Activated CD4-positive, alpha-beta T cell treated with anti-CD3 and anti-CD28 coated beads for 36 hours (primary cell): ENCODE measurements at regions not wholly inside any gene's neighbourhood (a gene's known extent, or its start where the extent isn't known, plus 50 kb on each side); places are given as distances from the start of the nearest gene placed in this dataset.

ENCODE experiments used
- ATAC-seq: fragments of 200-7000 bp; cut with Tn5 transposase; one replicate; pipeline ENCODE4 v1.10.0; 2021; ENCODE audit warnings: mild to moderate bottlenecking, moderate library complexity
- CTCF ChIA-PET: fragments of 350-600 bp; sonication (Branson Sonifier 250); formaldehyde crosslinking; loops from one replicate; lab custom pipeline; 2021; ENCODE audit warnings: antibody characterized with exemption; lab: Charles Lee
- POLR2A ChIA-PET: fragments of 350-600 bp; sonication (Branson Sonifier 250); formaldehyde crosslinking; loops from one replicate; lab custom pipeline; 2021; ENCODE audit warnings: antibody characterized with exemption, inconsistent platforms; lab: Charles Lee
- DNase-seq: peaks from one replicate; pipeline ENCODE4 v3.0.0-alpha.2; 2020
- H3K27ac Mint-ChIP-seq: one replicate; pipeline ENCODE4 v1.8.0; 2021; ENCODE audit warnings: mixed read lengths
- H3K27me3 Mint-ChIP-seq: one replicate; pipeline ENCODE4 v1.8.0; 2021; ENCODE audit warnings: mixed read lengths
- H3K36me3 Mint-ChIP-seq: one replicate; pipeline ENCODE4 v1.8.0; 2021; ENCODE audit warnings: low read depth, mixed read lengths
- H3K4me1 Mint-ChIP-seq: one replicate; pipeline ENCODE4 v1.8.0; 2021; ENCODE audit warnings: mixed read lengths
- H3K4me3 Mint-ChIP-seq: one replicate; pipeline ENCODE4 v1.8.0; 2021; ENCODE audit warnings: mild to moderate bottlenecking, moderate library complexity, mixed read lengths
- H3K9me3 Mint-ChIP-seq: one replicate; pipeline ENCODE4 v1.8.0; 2021; ENCODE audit warnings: low read depth, mixed read lengths
- intact Hi-C, 2 experiments: fragments of 100-400 bp; cut with DNase I in 1 of 2; cut with micrococcal nuclease in 1 of 2; formaldehyde crosslinking; loops; one replicate each; pipeline versions ENCODE4 v1.14.2 to v1.15.1; 2022 to 2024; cut with DNase I, micrococcal nuclease

DNA sequence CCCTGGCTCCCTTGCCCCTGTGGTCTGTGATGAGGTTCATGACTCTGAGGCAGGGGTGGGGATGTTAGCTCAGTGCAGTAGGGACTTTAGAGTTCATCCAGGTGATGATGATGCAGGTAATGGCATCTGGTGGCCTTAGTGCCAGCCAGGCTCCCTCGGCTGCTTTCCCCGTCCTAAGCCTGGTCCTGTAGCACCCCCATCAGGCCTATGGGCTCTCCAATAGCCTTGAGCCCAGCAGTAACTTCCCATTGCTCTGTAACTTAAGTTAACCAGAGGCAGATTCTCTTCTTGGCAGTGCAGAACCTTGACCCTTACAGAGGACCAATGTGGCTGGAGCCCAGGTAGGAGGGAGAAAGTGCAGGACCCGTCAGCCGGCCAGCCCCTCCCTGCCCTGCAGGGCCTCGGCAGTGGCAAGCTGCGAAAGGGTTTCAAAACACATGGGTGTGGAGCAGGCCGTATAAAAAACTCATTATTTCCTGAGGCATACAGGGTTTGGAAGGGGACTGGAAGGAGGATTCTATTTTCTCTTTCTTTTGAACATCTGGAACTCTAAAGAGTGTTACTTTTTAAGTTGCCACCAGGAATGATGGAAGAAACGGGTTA is 406.9 kb downstream of the CDH26 start:
- POLR2A ChIA-PET = no interaction called here
- no peak overlapping the region for H3K4me3 Mint-ChIP-seq
- no peak for ATAC-seq

DNA sequence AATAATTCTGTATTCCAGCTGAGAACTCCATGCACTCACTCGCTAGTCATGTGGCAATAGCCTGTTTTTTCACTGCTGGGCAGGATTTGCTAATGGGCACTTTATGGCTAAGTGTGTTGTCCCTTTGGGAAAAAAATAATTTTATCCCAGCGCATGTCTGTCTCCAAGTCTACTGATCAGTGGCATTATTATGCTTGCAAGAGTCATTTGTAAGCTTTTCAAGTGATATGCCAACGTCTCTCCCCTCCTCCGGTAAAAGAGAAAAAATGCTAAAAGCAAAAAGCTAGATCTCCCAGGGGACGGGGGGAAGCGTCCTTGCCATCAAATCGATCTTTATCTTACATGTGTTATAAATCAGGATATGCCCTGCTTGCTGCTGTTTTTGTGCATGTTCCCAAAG is 407.7 kb downstream of the CDH26 start:
- ATAC-seq = no peak
- POLR2A ChIA-PET = interaction anchor here (0.6 kb wide), 1 partner anchor 354 kb away, joined by 3 read pairs; no protein-coding TSS in a partner anchor
- no peaks in the 10 kb centered on the region for H3K36me3 Mint-ChIP-seq
- H3K9me3 Mint-ChIP-seq = no peaks in the 10 kb centered on the region
- CTCF ChIA-PET = interaction anchor here (0.6 kb wide), 1 partner anchor 103 kb away, joined by 3 read pairs; no protein-coding TSS in a partner anchor
- no peak for DNase-seq
- intact Hi-C loops = no loop called here
- no peak overlapping the region for H3K27ac Mint-ChIP-seq
- no peak overlapping the region for H3K4me3 Mint-ChIP-seq
- no peaks in the 10 kb centered on the region for H3K4me1 Mint-ChIP-seq
- no peaks in the 10 kb centered on the region for H3K27me3 Mint-ChIP-seq

More for the DNA sequence above, 406.9 kb downstream of the CDH26 start:
- CTCF ChIA-PET = interaction anchor here (0.6 kb wide), 1 partner anchor 103 kb away, joined by 3 read pairs; no protein-coding TSS in a partner anchor
- intact Hi-C loops = no loop called here
- Mint-ChIP-seq H3K27ac (no peak overlapping the region), H3K4me1 (no peaks in the 10 kb centered on the region), H3K36me3 (no peaks in the 10 kb centered on the region), H3K27me3 (no peaks in the 10 kb centered on the region), H3K9me3 (no peaks in the 10 kb centered on the region)
- DNase-seq = peak; percentile 10

DNA sequence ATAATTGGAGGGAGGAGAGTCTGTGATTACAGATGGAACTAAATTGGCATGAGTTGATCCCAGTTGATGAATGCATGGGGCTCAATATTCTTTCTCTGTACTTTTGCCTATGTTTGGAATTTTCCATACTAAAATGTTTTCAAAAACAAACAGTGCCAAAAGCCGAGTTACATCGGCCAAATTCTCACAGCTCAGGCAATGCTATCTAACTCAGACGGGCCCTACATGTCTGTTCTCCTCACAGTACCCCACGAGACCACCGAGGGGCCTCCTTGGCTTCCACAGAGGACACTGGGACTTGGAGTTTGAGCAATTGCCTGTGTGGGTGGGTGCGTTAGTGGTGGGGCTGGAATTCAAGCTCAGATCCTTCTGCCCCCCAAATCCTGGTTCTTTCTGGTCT is 413.2 kb downstream of the CDH26 start:
- no peak overlapping the region for H3K27ac Mint-ChIP-seq
- intact Hi-C loops = no loop called here
- peaks cover 11% of the 10 kb centered on the region for H3K27me3 Mint-ChIP-seq
- H3K36me3 Mint-ChIP-seq = no peaks in the 10 kb centered on the region
- no peak for DNase-seq
- no peaks in the 10 kb centered on the region for H3K9me3 Mint-ChIP-seq
- no peak overlapping the region for H3K4me3 Mint-ChIP-seq
- CTCF ChIA-PET = no interaction called here
- POLR2A ChIA-PET = no interaction called here
- ATAC-seq = no peak
- H3K4me1 Mint-ChIP-seq = no peaks in the 10 kb centered on the region

GRCh38 chr20:60372275-60372674 is 414.1 kb downstream of the CDH26 start:
- Mint-ChIP-seq H3K4me3 (no peak overlapping the region), H3K9me3 (no peaks in the 10 kb centered on the region)
- CTCF ChIA-PET = interaction anchor here (0.7 kb wide), 1 partner anchor 332 kb away, joined by 3 read pairs; no protein-coding TSS in a partner anchor

DNA sequence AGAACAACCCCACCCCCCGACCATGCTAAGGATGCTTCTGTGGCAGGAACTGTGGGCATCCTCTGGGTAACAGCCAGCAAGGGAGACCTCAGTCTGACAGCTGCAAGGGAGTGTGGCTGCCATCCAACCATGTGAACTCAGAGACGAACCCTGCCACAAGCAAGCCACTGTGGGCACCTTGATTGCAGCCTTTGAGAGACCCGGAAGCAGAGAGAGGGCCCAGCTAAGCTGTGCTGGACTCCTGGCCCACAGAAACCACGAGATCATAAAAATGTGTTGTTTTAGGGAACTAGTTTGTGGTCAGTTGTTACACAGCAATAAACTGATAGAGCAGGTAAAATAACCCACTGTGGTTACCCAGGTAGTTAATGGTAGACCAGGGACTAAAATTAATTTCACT is 414.6 kb downstream of the CDH26 start:
- no peak overlapping the region for H3K27ac Mint-ChIP-seq
- H3K9me3 Mint-ChIP-seq = no peaks in the 10 kb centered on the region
- no peaks in the 10 kb centered on the region for H3K36me3 Mint-ChIP-seq
- ChIA-PET CTCF (interaction anchor here (0.7 kb wide), 1 partner anchor 331 kb away, joined by 3 read pairs; no protein-coding TSS in a partner anchor), POLR2A (no interaction called here)
- H3K27me3 Mint-ChIP-seq = peaks cover 17% of the 10 kb centered on the region
- no peaks in the 10 kb centered on the region for H3K4me1 Mint-ChIP-seq
- ATAC-seq (no peak), DNase-seq (no peak)
- intact Hi-C loops = no loop called here
- no peak overlapping the region for H3K4me3 Mint-ChIP-seq

More at GRCh38 chr20:60372275-60372674, 414.1 kb downstream of the CDH26 start:
- H3K4me1 Mint-ChIP-seq = no peaks in the 10 kb centered on the region
- peaks cover 17% of the 10 kb centered on the region for H3K27me3 Mint-ChIP-seq
- no peak for DNase-seq
- POLR2A ChIA-PET = no interaction called here
- no peak for ATAC-seq
- no peak overlapping the region for H3K27ac Mint-ChIP-seq
- no peaks in the 10 kb centered on the region for H3K36me3 Mint-ChIP-seq
- intact Hi-C loops = no loop called here

DNA sequence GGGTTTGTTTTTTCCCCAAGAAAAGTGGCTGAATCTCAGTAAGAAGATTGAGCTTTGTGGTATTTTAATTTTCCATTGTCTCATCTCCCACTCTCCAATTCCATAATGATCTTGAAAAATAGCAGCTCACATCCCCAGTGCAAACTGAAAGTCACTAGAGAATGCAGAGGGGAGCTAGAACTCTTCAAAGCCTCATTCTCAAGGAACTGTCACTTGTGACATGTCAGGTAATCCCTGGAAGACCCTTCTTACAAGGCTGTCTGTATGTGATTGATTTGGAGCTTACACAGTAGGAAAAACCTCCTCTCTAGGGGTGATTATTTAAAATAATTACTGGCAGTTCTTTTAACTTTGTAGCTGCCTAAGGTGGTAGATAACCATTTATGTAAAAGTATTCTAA is 420.4 kb downstream of the CDH26 start:
- peaks cover 2% of the 10 kb centered on the region for H3K36me3 Mint-ChIP-seq
- POLR2A ChIA-PET = no interaction called here
- H3K27ac Mint-ChIP-seq = no peak overlapping the region
- no peaks in the 10 kb centered on the region for H3K4me1 Mint-ChIP-seq
- ATAC-seq (no peak), DNase-seq (no peak)
- H3K27me3 Mint-ChIP-seq = peaks cover 23% of the 10 kb centered on the region
- H3K4me3 Mint-ChIP-seq = no peak overlapping the region
- H3K9me3 Mint-ChIP-seq = peaks cover 6% of the 10 kb centered on the region
- CTCF ChIA-PET = interaction anchor here (0.6 to 0.7 kb wide), 2 partner anchors 37 to 1975 kb away, joined by 3 read pairs; no protein-coding TSS in a partner anchor
- intact Hi-C loops = no loop called here

GRCh38 chr20:60381643-60382400 is 423.6 kb downstream of the CDH26 start:
- ChIA-PET POLR2A (no interaction called here), CTCF (no interaction called here)
- H3K4me1 Mint-ChIP-seq = no peaks in the 10 kb centered on the region
- H3K27me3 Mint-ChIP-seq = peaks cover 12% of the 10 kb centered on the region
- H3K27ac Mint-ChIP-seq = no peak overlapping the region
- peaks cover 2% of the 10 kb centered on the region for H3K36me3 Mint-ChIP-seq
- H3K9me3 Mint-ChIP-seq = peaks cover 6% of the 10 kb centered on the region
- DNase-seq (no peak), ATAC-seq (no peak)
- no peak overlapping the region for H3K4me3 Mint-ChIP-seq
- intact Hi-C loops = no loop called here

- ChIA-PET POLR2A (no interaction called here), CTCF (no interaction called here)
- intact Hi-C loops = no loop called here
- H3K4me3 Mint-ChIP-seq = no peak overlapping the region
- H3K4me1 Mint-ChIP-seq = no peaks in the 10 kb centered on the region
- H3K36me3 Mint-ChIP-seq = no peaks in the 10 kb centered on the region
- no peaks in the 10 kb centered on the region for H3K9me3 Mint-ChIP-seq
- H3K27ac Mint-ChIP-seq = no peak overlapping the region
- no peak for ATAC-seq
- no peak for DNase-seq
- H3K27me3 Mint-ChIP-seq = no peaks in the 10 kb centered on the region
Measured at GRCh38 chr20:60389441-60389840, 431.2 kb downstream of the CDH26 start.

DNA sequence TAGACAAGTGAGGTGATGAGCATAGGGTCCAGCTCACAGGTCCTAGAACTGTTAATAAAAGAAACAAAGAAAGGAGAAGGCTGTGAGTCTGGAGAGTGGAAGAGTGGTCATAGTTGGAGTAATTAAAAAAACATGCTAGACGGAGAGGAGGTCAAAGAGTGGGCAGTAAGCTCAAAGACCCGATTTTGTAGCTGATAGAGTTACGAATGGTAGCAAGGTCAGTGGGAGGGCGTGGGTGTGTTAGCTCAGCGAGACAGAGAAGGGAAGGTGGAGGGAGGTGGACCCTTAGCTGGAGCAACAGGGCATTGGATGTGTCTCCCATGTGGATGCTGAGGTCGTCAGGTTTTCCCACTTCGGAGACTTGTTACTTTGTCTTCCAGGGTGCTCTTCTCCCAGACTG is 431.7 kb downstream of the CDH26 start:
- no peak overlapping the region for H3K27ac Mint-ChIP-seq
- no peak for ATAC-seq
- no peak overlapping the region for H3K4me3 Mint-ChIP-seq
- ChIA-PET CTCF (no interaction called here), POLR2A (no interaction called here)
- no peak for DNase-seq
- H3K36me3 Mint-ChIP-seq = no peaks in the 10 kb centered on the region
- no peaks in the 10 kb centered on the region for H3K9me3 Mint-ChIP-seq
- no peaks in the 10 kb centered on the region for H3K27me3 Mint-ChIP-seq
- no peaks in the 10 kb centered on the region for H3K4me1 Mint-ChIP-seq
- intact Hi-C loops = no loop called here

DNA sequence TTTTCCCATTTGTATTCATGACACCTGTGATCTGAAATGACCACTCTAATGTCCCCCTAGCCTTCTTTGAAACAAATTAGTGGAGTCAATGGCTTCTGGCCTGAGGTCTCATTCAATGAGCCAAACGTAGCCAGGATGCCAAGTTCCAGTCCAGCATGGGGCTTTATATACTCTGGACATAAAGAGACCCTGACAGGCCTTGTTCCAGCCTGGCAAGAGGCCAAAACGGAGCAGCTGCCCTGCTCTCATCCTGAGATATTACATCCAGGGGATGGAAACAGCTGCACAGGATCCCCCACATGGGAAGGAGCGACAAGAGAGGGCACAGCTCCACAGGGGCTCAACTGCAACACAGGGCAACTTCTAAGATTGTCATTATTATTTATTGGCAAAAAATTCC is 437.8 kb downstream of the CDH26 start:
- H3K27me3 Mint-ChIP-seq = no peaks in the 10 kb centered on the region
- intact Hi-C loops = loop anchor here in 1 of 2 experiments (2.0 kb wide), 1 partner anchor 703 kb away; no protein-coding TSS in a partner anchor
- POLR2A ChIA-PET = no interaction called here

GRCh38 chr20:60400567-60400966 is 442.3 kb downstream of the CDH26 start:
- CTCF ChIA-PET = no interaction called here
- Mint-ChIP-seq H3K9me3 (peaks cover 12% of the 10 kb centered on the region), H3K4me1 (peaks cover 4% of the 10 kb centered on the region), H3K36me3 (no peaks in the 10 kb centered on the region), H3K27ac (no peak overlapping the region), H3K27me3 (peaks cover 3% of the 10 kb centered on the region), H3K4me3 (no peak overlapping the region)
- DNase-seq = no peak
- ATAC-seq = no peak
- intact Hi-C loops = no loop called here
- POLR2A ChIA-PET = no interaction called here

More for the DNA sequence above, 437.8 kb downstream of the CDH26 start:
- Mint-ChIP-seq H3K4me3 (no peak overlapping the region), H3K4me1 (no peaks in the 10 kb centered on the region), H3K36me3 (no peaks in the 10 kb centered on the region), H3K9me3 (peaks cover 12% of the 10 kb centered on the region), H3K27ac (no peak overlapping the region)
- no peak for ATAC-seq
- CTCF ChIA-PET = no interaction called here
- DNase-seq = no peak
